ENCODE measurements at regions not wholly inside any gene's neighbourhood (a gene's known extent, or its start where the extent isn't known, plus 50 kb on each side); places are given as distances from the start of the nearest gene placed in this dataset.

DNA sequence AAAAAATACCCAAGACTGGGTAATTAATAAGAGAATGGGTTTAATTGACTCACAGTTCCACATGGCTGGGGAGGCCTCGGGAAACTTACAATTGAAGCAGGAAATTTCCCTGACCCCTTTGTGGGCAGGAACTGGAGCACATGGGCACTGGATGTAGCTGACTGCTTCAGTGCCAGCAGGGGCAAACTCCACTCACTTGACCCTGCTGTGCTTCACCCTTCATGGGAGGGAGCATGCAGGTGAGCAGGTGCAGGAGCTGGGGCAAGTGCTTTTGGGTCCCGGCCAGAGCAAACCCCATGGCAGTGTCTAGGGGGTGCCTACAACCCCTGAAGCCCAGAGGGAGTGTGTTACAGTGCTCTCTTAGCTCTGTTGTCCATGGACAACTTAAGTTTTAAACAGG lies 132.6 kb downstream of the AKR1D1 start:
- Histone ChIP-seq H3K14ac (replicated peaks; ENCODE audit: low read depth, low read length) (no peak overlapping the region), H2BK15ac (ENCODE audit: low read depth, low read length) (no peak overlapping the region), H3K23ac (ENCODE audit: low read depth, low read length) (no peak overlapping the region), H3K9me1 (ENCODE audit: insufficient read depth, low read length) (no peaks in the 10 kb centered on the region), H4K8ac (ENCODE audit: low read depth in 2 of 2, low read length in 2 of 2) (no peak overlapping the region), H3K56ac (ENCODE audit: extremely low read depth, insufficient read depth, low read length) (no peak overlapping the region), H2AFZ (replicated peaks; ENCODE audit: low read length, poor library complexity) (no peak overlapping the region), H3K27ac (ENCODE audit: insufficient read depth, low read length) (no peak overlapping the region), H2BK120ac (ENCODE audit: low read depth, low read length) (no peak overlapping the region), H2AK9ac (replicated peaks; ENCODE audit: low read depth, low read length, poor library complexity) (no peak overlapping the region), H3K36me3 (ENCODE audit: control insufficient read depth, insufficient read depth, low read length) (no peaks in the 10 kb centered on the region), H4K20me1 (ENCODE audit: insufficient read depth, low read length) (no peaks in the 10 kb centered on the region), H3K4me3 (ENCODE audit: insufficient read depth, low read depth, low read length) (no peak overlapping the region), H2BK5ac (ENCODE audit: low read depth, low read length, poor library complexity, severe bottlenecking) (no peak overlapping the region), H3K27me3 (ENCODE audit: control insufficient read depth, insufficient read depth, low read length) (no peaks in the 10 kb centered on the region), H2AK5ac (ENCODE audit: low read depth, low read length) (no peak overlapping the region), H4K91ac (ENCODE audit: insufficient read depth, low read depth, low read length) (no peak overlapping the region), H3K4me1 (ENCODE audit: control insufficient read depth, insufficient read depth, low read length) (no peaks in the 10 kb centered on the region), H2BK20ac (ENCODE audit: low read depth, low read length) (no peak overlapping the region), H4K5ac (ENCODE audit: low read depth, low read length) (no peak overlapping the region), H3K9ac (ENCODE audit: low read depth, low read length) (no peak overlapping the region), H3K9me3 (ENCODE audit: control insufficient read depth, insufficient read depth, low read length) (peaks cover 7% of the 10 kb centered on the region), H3K79me1 (ENCODE audit: low read depth in 1 of 2, low read length in 2 of 2) (no peaks in the 10 kb centered on the region), H3K18ac (ENCODE audit: low read depth, low read length) (no peak overlapping the region), H3K4me2 (ENCODE audit: low read depth, low read length) (no peak overlapping the region), H3K4ac (ENCODE audit: low read depth, low read length) (no peak overlapping the region)
- dilution Hi-C loops (cut with HindIII; ENCODE audit: low sequenced_read_pairs, unreplicated experiment) (no loop called here), intact Hi-C loops (cut with micrococcal nuclease) (no loop called here), in situ Hi-C loops (cut with MboI; ENCODE audit: low sequenced_read_pairs) (no loop called here)
- POLR2A ChIA-PET (ENCODE audit: unreplicated experiment), result no interaction called here
- WGBS, 2 experiments (ENCODE audit: extremely low coverage in 2 of 2, insufficient read length in 1 of 2), result 20% methylated on average over 1 of the region's 2 CpGs; no CpG with 5 or more reads in 1 of the 2 experiments
- BruUV-seq (replicated peaks), result no TSS peak
- ATAC-seq (ENCODE audit: low read depth) (no peak), DNase-seq (no peak)
- no peak for TF ChIP-seq MAFK (IDR thresholded peaks at IDR 0.05; ENCODE audit: low read depth, low read length)
- no peak for TF ChIP-seq RAD21 (IDR thresholded peaks at IDR 0.05; ENCODE audit: low read length)
- TF ChIP-seq MXI1 (IDR thresholded peaks at IDR 0.05; ENCODE audit: borderline replicate concordance, low read depth, low read length), result no peak
- no peak for TF ChIP-seq FOS (IDR thresholded peaks at IDR 0.05; ENCODE audit: low read depth, low read length)
- TF ChIP-seq, protein P1, sequence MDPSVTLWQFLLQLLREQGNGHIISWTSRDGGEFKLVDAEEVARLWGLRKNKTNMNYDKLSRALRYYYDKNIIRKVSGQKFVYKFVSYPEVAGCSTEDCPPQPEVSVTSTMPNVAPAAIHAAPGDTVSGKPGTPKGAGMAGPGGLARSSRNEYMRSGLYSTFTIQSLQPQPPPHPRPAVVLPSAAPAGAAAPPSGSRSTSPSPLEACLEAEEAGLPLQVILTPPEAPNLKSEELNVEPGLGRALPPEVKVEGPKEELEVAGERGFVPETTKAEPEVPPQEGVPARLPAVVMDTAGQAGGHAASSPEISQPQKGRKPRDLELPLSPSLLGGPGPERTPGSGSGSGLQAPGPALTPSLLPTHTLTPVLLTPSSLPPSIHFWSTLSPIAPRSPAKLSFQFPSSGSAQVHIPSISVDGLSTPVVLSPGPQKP (IDR thresholded peaks at IDR 0.05; ENCODE audit: borderline replicate concordance, low read depth, low read length), result no peak
- CTCF ChIA-PET, result no interaction called here

Measured in IMR-90 (cell line).